Panc1 (cell line): ENCODE measurements at regions not wholly inside any gene's neighbourhood (a gene's known extent, or its start where the extent isn't known, plus 50 kb on each side); places are given as distances from the start of the nearest gene placed in this dataset.

Source experiments
- POLR2AphosphoS5 ChIP-seq: IDR thresholded peaks from 2 replicates; pipeline ENCODE4 v1.6.1; 2012; ENCODE audit warnings: mild to moderate bottlenecking, low read depth, low read length, moderate library complexity
- SIN3A ChIP-seq: IDR thresholded peaks from 2 replicates; pipeline ENCODE4 v1.6.1; 2012; ENCODE audit warnings: low read depth, mild to moderate bottlenecking, low read length, moderate library complexity, borderline replicate concordance; ENCODE audit not compliant: insufficient read depth
- TF ChIP-seq, protein P1 (sequence below): fragments of 450-650 bp; IDR thresholded peaks from 2 replicates; pipeline ENCODE4 v1.5.1; 2017; ENCODE audit warnings: mild to moderate bottlenecking

DNA sequence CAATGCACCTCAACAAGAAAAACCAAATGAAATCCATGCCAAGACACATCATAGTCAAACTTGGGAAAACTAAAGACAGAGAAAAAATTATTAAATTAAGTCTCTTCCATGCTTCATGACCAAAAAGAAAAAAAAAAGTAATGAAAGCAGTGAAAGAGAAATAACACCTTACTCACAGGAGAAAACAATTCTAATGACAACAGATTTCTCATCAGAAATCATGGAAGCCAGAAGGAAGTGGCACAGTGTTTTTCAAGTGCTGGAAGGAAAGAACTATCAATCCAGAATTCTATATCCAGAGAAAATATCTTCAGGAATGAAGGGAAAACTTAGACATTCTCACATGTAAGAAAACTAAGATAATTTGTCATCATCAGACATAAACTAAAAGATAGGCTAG is 71.1 kb upstream of the NUDT4 start:
- TF ChIP-seq, protein P1, sequence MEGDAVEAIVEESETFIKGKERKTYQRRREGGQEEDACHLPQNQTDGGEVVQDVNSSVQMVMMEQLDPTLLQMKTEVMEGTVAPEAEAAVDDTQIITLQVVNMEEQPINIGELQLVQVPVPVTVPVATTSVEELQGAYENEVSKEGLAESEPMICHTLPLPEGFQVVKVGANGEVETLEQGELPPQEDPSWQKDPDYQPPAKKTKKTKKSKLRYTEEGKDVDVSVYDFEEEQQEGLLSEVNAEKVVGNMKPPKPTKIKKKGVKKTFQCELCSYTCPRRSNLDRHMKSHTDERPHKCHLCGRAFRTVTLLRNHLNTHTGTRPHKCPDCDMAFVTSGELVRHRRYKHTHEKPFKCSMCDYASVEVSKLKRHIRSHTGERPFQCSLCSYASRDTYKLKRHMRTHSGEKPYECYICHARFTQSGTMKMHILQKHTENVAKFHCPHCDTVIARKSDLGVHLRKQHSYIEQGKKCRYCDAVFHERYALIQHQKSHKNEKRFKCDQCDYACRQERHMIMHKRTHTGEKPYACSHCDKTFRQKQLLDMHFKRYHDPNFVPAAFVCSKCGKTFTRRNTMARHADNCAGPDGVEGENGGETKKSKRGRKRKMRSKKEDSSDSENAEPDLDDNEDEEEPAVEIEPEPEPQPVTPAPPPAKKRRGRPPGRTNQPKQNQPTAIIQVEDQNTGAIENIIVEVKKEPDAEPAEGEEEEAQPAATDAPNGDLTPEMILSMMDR, result no peak
- TF ChIP-seq POLR2AphosphoS5, result no peak
- no peak for TF ChIP-seq SIN3A
